ENCODE measurements at regions not wholly inside any gene's neighbourhood (a gene's known extent, or its start where the extent isn't known, plus 50 kb on each side); places are given as distances from the start of the nearest gene placed in this dataset.

DNA sequence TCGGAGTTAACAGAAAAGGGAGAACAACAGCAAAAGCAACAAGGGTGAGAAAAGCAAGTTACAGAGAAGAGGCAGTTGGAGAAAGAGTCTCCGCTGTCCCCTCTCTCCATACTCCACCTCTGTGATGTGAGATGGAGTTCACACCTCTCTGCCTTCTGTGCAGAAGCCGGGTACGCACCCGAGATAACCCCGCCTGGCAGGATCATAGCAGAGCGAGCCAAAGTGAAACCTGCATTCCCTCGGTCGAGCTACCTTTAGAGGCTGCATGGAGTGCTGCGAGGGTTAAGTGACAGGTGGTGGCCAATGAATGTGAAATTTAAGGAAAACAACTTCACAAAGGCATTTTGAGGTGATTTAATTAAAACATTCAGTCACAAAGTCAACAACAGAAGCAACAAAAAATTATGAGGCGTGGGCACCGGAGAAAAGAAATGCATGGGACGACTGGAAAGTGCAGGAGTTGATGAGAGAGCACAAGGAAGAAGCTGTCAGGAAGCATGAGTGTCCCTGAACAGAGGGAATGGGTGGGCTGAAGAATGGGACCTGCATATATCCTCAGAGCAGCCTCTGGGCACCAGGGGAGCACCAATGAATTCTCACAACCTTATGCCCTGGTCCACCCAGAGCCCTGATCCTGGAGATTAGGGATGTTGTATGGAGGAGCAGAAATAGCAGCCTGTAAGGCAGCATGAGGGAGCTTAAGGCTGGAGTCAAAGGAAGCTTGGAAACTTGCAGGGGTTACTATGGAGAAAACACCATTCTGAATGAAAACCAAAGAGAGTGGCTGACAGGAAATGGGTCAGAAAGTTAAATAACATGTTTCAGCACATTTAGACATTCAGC lies 208.3 kb downstream of the EMP1 start:
- Histone ChIP-seq H3K36me3 (ENCODE audit: control insufficient read depth in 2 of 2, insufficient read depth in 2 of 2, low read length in 1 of 2) (no peaks in the 10 kb centered on the region), H3K27ac (ENCODE audit: control insufficient read depth, insufficient read depth) (no peak overlapping the region), H3K4me1 (ENCODE audit: control insufficient read depth, insufficient read depth, low read length) (no peaks in the 10 kb centered on the region), H3K9ac (ENCODE audit: control insufficient read depth, insufficient read depth, low read length) (no peak overlapping the region), H3K4me2 (ENCODE audit: control insufficient read depth, insufficient read depth) (no peak overlapping the region), H3K9me3 (replicated peaks; ENCODE audit: control insufficient read depth, insufficient read depth, low read length) (no peaks in the 10 kb centered on the region; the same call in 2 of the 3 replicates), H3K79me2 (ENCODE audit: control insufficient read depth, insufficient read depth, low read length) (no peaks in the 10 kb centered on the region), H3K27me3 (replicated peaks in 1 of 2; ENCODE audit: control insufficient read depth in 2 of 2, insufficient read depth in 2 of 2, low read length in 1 of 2) (no peaks in the 10 kb centered on the region; a peak in 1 of 4 replicates), H2AFZ (ENCODE audit: control insufficient read depth, low read depth, low read length) (no peak overlapping the region), H4K20me1 (ENCODE audit: control insufficient read depth, insufficient read depth) (no peaks in the 10 kb centered on the region), H3K4me3 (no peak overlapping the region)
- RAD21 ChIA-PET (ENCODE audit: unreplicated experiment), result no interaction called here
- BruUV-seq (replicated peaks), result no TSS peak
- intact Hi-C loops (cut with micrococcal nuclease; ENCODE audit: unreplicated experiment), result no loop called here
- DNase-seq (ENCODE audit: low read depth, low spot score) (no peak), ATAC-seq (no peak), FAIRE-seq (no peak)
- TF ChIP-seq RFX5 (IDR thresholded peaks at IDR 0.05; ENCODE audit: low read depth, low read length) (no peak), SMAD5 (IDR thresholded peaks at IDR 0.05; ENCODE audit: low read depth) (no peak)
- TF ChIP-seq, protein P1, sequence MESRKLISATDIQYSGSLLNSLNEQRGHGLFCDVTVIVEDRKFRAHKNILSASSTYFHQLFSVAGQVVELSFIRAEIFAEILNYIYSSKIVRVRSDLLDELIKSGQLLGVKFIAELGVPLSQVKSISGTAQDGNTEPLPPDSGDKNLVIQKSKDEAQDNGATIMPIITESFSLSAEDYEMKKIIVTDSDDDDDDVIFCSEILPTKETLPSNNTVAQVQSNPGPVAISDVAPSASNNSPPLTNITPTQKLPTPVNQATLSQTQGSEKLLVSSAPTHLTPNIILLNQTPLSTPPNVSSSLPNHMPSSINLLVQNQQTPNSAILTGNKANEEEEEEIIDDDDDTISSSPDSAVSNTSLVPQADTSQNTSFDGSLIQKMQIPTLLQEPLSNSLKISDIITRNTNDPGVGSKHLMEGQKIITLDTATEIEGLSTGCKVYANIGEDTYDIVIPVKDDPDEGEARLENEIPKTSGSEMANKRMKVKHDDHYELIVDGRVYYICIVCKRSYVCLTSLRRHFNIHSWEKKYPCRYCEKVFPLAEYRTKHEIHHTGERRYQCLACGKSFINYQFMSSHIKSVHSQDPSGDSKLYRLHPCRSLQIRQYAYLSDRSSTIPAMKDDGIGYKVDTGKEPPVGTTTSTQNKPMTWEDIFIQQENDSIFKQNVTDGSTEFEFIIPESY (IDR thresholded peaks at IDR 0.05), result no peak
- in situ Hi-C loops (cut with MboI), result no loop called here
- 17% methylated on average over 13 of the region's 13 CpGs for WGBS (ENCODE audit: insufficient coverage, insufficient replicate concordance, low lambda C conversion rate, missing lambda C conversion rate)
- POLR2A ChIA-PET, result no interaction called here
- CTCF ChIA-PET, result interaction anchor here (0.9 to 1.8 kb wide), 3 partner anchors 10 to 460 kb away, joined by 3 to 5 read pairs (median 4); no protein-coding TSS in a partner anchor
- SMC1A ChIA-PET (ENCODE audit: uncharacterized antibody, unreplicated experiment), result interaction anchor here (1.4 kb wide), 1 partner anchor 260 kb away, joined by 5 read pairs; no protein-coding TSS in a partner anchor

DNA sequence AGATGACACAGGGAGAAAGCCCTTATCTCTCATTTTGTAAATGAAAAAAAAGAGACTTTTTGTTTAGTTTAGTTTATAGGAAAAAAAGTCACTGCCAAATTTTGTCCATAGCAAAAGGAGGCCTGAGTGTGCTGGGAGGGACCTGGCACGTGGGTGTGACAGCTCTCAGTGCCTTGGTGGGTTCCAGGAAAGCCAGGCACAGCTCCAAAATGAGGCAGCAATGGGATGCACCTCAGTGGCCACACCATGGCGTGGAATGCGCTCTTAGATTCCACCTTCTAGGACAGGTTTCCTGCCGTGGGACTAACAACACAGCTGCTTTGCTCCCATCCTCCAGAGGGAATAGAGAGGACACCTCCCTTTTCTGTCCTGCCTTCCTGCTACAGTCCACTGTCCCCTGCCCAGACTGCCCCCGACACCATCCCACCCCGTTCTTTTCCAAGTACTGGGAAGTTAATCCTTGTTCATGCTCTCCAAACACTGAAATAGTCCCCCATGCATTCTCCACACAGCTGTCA lies 207.6 kb downstream of the EMP1 start:
- TF ChIP-seq, protein P2, sequence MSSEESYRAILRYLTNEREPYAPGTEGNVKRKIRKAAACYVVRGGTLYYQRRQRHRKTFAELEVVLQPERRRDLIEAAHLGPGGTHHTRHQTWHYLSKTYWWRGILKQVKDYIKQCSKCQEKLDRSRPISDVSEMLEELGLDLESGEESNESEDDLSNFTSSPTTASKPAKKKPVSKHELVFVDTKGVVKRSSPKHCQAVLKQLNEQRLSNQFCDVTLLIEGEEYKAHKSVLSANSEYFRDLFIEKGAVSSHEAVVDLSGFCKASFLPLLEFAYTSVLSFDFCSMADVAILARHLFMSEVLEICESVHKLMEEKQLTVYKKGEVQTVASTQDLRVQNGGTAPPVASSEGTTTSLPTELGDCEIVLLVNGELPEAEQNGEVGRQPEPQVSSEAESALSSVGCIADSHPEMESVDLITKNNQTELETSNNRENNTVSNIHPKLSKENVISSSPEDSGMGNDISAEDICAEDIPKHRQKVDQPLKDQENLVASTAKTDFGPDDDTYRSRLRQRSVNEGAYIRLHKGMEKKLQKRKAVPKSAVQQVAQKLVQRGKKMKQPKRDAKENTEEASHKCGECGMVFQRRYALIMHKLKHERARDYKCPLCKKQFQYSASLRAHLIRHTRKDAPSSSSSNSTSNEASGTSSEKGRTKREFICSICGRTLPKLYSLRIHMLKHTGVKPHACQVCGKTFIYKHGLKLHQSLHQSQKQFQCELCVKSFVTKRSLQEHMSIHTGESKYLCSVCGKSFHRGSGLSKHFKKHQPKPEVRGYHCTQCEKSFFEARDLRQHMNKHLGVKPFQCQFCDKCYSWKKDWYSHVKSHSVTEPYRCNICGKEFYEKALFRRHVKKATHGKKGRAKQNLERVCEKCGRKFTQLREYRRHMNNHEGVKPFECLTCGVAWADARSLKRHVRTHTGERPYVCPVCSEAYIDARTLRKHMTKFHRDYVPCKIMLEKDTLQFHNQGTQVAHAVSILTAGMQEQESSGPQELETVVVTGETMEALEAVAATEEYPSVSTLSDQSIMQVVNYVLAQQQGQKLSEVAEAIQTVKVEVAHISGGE (CRISPR knock-in tag; IDR thresholded peaks at IDR 0.05), result no peak
- TF ChIP-seq CBX5 (IDR thresholded peaks at IDR 0.05; ENCODE audit: low read depth), result no peak
- TF ChIP-seq, protein P3, sequence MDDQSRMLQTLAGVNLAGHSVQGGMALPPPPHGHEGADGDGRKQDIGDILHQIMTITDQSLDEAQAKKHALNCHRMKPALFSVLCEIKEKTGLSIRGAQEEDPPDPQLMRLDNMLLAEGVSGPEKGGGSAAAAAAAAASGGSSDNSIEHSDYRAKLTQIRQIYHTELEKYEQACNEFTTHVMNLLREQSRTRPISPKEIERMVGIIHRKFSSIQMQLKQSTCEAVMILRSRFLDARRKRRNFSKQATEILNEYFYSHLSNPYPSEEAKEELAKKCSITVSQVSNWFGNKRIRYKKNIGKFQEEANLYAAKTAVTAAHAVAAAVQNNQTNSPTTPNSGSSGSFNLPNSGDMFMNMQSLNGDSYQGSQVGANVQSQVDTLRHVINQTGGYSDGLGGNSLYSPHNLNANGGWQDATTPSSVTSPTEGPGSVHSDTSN (IDR thresholded peaks at IDR 0.05; ENCODE audit: insufficient replicate concordance, low read depth, low read length), result no peak
- no peak overlapping the region for H3K4me2 ChIP-seq (ENCODE audit: control insufficient read depth, insufficient read depth)
- no peaks in the 10 kb centered on the region for H4K20me1 ChIP-seq (ENCODE audit: control insufficient read depth, insufficient read depth)

More for the DNA sequence above, 207.6 kb downstream of the EMP1 start:
- intact Hi-C loops (cut with micrococcal nuclease; ENCODE audit: unreplicated experiment), result no loop called here
- Histone ChIP-seq H3K79me2 (ENCODE audit: control insufficient read depth, insufficient read depth, low read length) (no peaks in the 10 kb centered on the region), H3K9me3 (replicated peaks; ENCODE audit: control insufficient read depth, insufficient read depth, low read length) (no peaks in the 10 kb centered on the region; the same call in 2 of the 3 replicates), H3K27me3 (replicated peaks in 1 of 2; ENCODE audit: control insufficient read depth in 2 of 2, insufficient read depth in 2 of 2, low read length in 1 of 2) (no peaks in the 10 kb centered on the region; a peak in 1 of 4 replicates), H3K4me3 (no peak overlapping the region), H3K4me1 (ENCODE audit: control insufficient read depth, insufficient read depth, low read length) (no peaks in the 10 kb centered on the region), H3K27ac (ENCODE audit: control insufficient read depth, insufficient read depth) (no peak overlapping the region), H3K36me3 (ENCODE audit: control insufficient read depth in 2 of 2, insufficient read depth in 2 of 2, low read length in 1 of 2) (no peaks in the 10 kb centered on the region), H3K9ac (ENCODE audit: control insufficient read depth, insufficient read depth, low read length) (no peak overlapping the region), H2AFZ (ENCODE audit: control insufficient read depth, low read depth, low read length) (no peak overlapping the region)
- no peak for FAIRE-seq
- ChIA-PET CTCF (interaction anchor here (0.9 kb wide), 1 partner anchor 460 kb away, joined by 3 read pairs; no protein-coding TSS in a partner anchor), SMC1A (ENCODE audit: uncharacterized antibody, unreplicated experiment) (no interaction called here), RAD21 (ENCODE audit: unreplicated experiment) (no interaction called here), POLR2A (no interaction called here)
- WGBS (ENCODE audit: insufficient coverage, insufficient replicate concordance, low lambda C conversion rate, missing lambda C conversion rate), result 22% methylated on average over 6 of the region's 6 CpGs
- in situ Hi-C loops (cut with MboI), result no loop called here
- BruUV-seq (replicated peaks), result no TSS peak
- no peak for ATAC-seq
- no peak for DNase-seq (ENCODE audit: low read depth, low spot score)

All from GM12878 (cell line).